ENCODE measurements at regions not wholly inside any gene's neighbourhood (a gene's known extent, or its start where the extent isn't known, plus 50 kb on each side); places are given as distances from the start of the nearest gene placed in this dataset.

GRCh38 chr7:42440951-42441350 lies 203.9 kb upstream of the GLI3 start:
- ChIA-PET POLR2A (ENCODE audit: partially characterized antibody) (no interaction called here), CTCF (ENCODE audit: partially characterized antibody) (interaction anchor here (1.1 kb wide), 1 partner anchor 168 kb away, joined by 3 read pairs; no protein-coding TSS in a partner anchor)
- H2BK15ac ChIP-seq (ENCODE audit: low read length): no peak overlapping the region
- FAIRE-seq (no peak), DNase-seq (ENCODE audit: low read depth in 1 of 2, low spot score in 2 of 2) (no peak)
- no peak overlapping the region for H3K4me3 ChIP-seq (ENCODE audit: extremely low read depth in 1 of 4, insufficient read depth in 2 of 4, low read depth in 3 of 4, low read length in 4 of 4)
- no peak overlapping the region for H3K18ac ChIP-seq (ENCODE audit: extremely low read depth, low read length)
- no peaks in the 10 kb centered on the region for H3K36me3 ChIP-seq (ENCODE audit: control insufficient read depth in 2 of 4, insufficient read depth in 4 of 4, low read length in 3 of 4)
- H3K14ac ChIP-seq (ENCODE audit: insufficient read length): no peak overlapping the region
- H3K56ac ChIP-seq (replicated peaks; ENCODE audit: insufficient read length, low read depth, low read length): no peak overlapping the region
- H3K27me3 ChIP-seq (replicated peaks in 1 of 4; ENCODE audit: control insufficient read depth in 3 of 4, extremely low read depth in 1 of 4, insufficient read depth in 3 of 4, low read length in 3 of 4): no peaks in the 10 kb centered on the region
- H3K23me2 ChIP-seq (ENCODE audit: low read depth, low read length): no peaks in the 10 kb centered on the region
- no peaks in the 10 kb centered on the region for H3K4me1 ChIP-seq (replicated peaks in 1 of 4; ENCODE audit: control insufficient read depth in 3 of 4, insufficient read depth in 4 of 4, low read length in 3 of 4)
- no peaks in the 10 kb centered on the region for H4K20me1 ChIP-seq (replicated peaks in 1 of 2; ENCODE audit: control insufficient read depth in 1 of 2, insufficient read depth in 2 of 2, low read length in 2 of 2)
- no peak overlapping the region for H2BK120ac ChIP-seq (replicated peaks; ENCODE audit: low read depth, low read length)
- no peak overlapping the region; the same call in 1 of the 2 replicates for H2AFZ ChIP-seq (ENCODE audit: low read length)
- TF ChIP-seq BCL11A (IDR thresholded peaks at IDR 0.05; ENCODE audit: low read depth in 2 of 2, low read length in 2 of 2): no peak
- TF ChIP-seq RNF2 (IDR thresholded peaks at IDR 0.05; ENCODE audit: borderline replicate concordance, low read depth, low read length, missing control alignments, poor library complexity, severe bottlenecking): no peak
- TF ChIP-seq TEAD4 (IDR thresholded peaks at IDR 0.05; ENCODE audit: low read depth, low read length): no peak
- no peak for TF ChIP-seq ASH2L (IDR thresholded peaks at IDR 0.05; ENCODE audit: low read length)
- no peak for TF ChIP-seq SP2 (IDR thresholded peaks at IDR 0.05; ENCODE audit: low read length)
- no peak for TF ChIP-seq HDAC6 (IDR thresholded peaks at IDR 0.05; ENCODE audit: low read depth, low read length)
- TF ChIP-seq EP300 (IDR thresholded peaks at IDR 0.05; ENCODE audit: borderline replicate concordance in 1 of 2, low read depth in 2 of 2, low read length in 2 of 2): no peak
- TF ChIP-seq JUN (IDR thresholded peaks at IDR 0.05; ENCODE audit: low read depth, low read length): no peak
- no peak for TF ChIP-seq CREB1 (IDR thresholded peaks at IDR 0.05)
- TF ChIP-seq CBX5 (IDR thresholded peaks at IDR 0.05; ENCODE audit: low read depth, low read length): no peak
- no peaks in the 10 kb centered on the region for H3K79me2 ChIP-seq (ENCODE audit: control insufficient read depth in 1 of 2, insufficient read depth in 2 of 2, low read length in 2 of 2)
- no peak overlapping the region for H3K4ac ChIP-seq (replicated peaks; ENCODE audit: insufficient read length, low read depth, low read length)
- no peaks in the 10 kb centered on the region for H3K79me1 ChIP-seq (ENCODE audit: low read depth, low read length)
- 0 out of 4 replicates have a peak, but pooled peaks cover 0 to 3% of the 10 kb centered on the region in 2 experiments for H3K9me3 ChIP-seq (ENCODE audit: insufficient read depth in 2 of 2, low read depth in 1 of 2, low read length in 1 of 2)
- H4K8ac ChIP-seq (ENCODE audit: extremely low read depth, insufficient read depth, low read length): no peak overlapping the region
- no peak overlapping the region for H2BK12ac ChIP-seq (ENCODE audit: low read depth, low read length)
- no peak overlapping the region for H3K27ac ChIP-seq (ENCODE audit: low read depth, low read length)
- no peak overlapping the region for H3K4me2 ChIP-seq (ENCODE audit: insufficient read depth in 1 of 2, low read depth in 2 of 2, low read length in 2 of 2)
- H2BK20ac ChIP-seq (ENCODE audit: low read length): no peak overlapping the region
- H4K5ac ChIP-seq (ENCODE audit: insufficient read length, low read depth, low read length): no peak overlapping the region
- WGBS, 2 experiments (ENCODE audit: extremely low coverage in 1 of 2, insufficient coverage in 1 of 2, insufficient read length in 1 of 2, insufficient replicate concordance in 2 of 2, low coverage in 1 of 2, low lambda C conversion rate in 2 of 2, missing lambda C conversion rate in 1 of 2): 74% methylated on average over 5 of the region's 5 CpGs; no CpG with 5 or more reads in 1 of the 2 experiments
- H3K9ac ChIP-seq (replicated peaks in 1 of 4; ENCODE audit: extremely low read depth in 1 of 4, low read depth in 3 of 4, low read length in 3 of 4): no peak overlapping the region
- no peak overlapping the region for H2BK5ac ChIP-seq (ENCODE audit: low read depth, low read length)
- no peak overlapping the region for H3K23ac ChIP-seq (ENCODE audit: insufficient read length)
- H4K91ac ChIP-seq (replicated peaks; ENCODE audit: insufficient read length, low read length): no peak overlapping the region
- H2AK5ac ChIP-seq (ENCODE audit: low read depth, low read length): no peak overlapping the region

Measured in H1 (cell line).